Heart right ventricle (tissue), 16 donors: ENCODE measurements at regions not wholly inside any gene's neighbourhood (a gene's known extent, or its start where the extent isn't known, plus 50 kb on each side); places are given as distances from the start of the nearest gene placed in this dataset.

Experiments used
- ATAC-seq, 8 donors: fragments of 200-7000 bp; cut with Tn5 transposase; one replicate each; pipeline ENCODE4 v1.9.1; 2020; ENCODE audit warnings: mild to moderate bottlenecking in 8 of 8, moderate library complexity in 8 of 8, moderate number of reproducible peaks in 1 of 8
- DNase-seq, 2 donors: peaks; one replicate each; pipeline ENCODE4 v3.0.0-alpha.2; 2020
- H3K27ac ChIP-seq, 10 donors: fragments of 200-600 bp; sonication (generic) in 2 of 10; one replicate each; pipeline versions ENCODE4 v1.5.0 to v1.8.0; 2020 to 2022; ENCODE audit warnings: mild to moderate bottlenecking in 3 of 10
- H3K27me3 ChIP-seq, 7 donors: fragments of 200-600 bp; one replicate each; pipeline ENCODE4 v1.8.0; 2021 to 2022; ENCODE audit warnings: mild to moderate bottlenecking in 2 of 7
- H3K36me3 ChIP-seq, 9 donors: fragments of 200-600 bp; sonication (generic) in 1 of 9; one replicate each; pipeline versions ENCODE4 v1.5.0 to v1.8.0; 2020 to 2022; ENCODE audit warnings: mild to moderate bottlenecking in 2 of 9
- H3K4me1 ChIP-seq, 9 donors: fragments of 200-600 bp; sonication (generic) in 1 of 9; one replicate each; pipeline versions ENCODE4 v1.5.0 to v1.8.0; 2020 to 2022; ENCODE audit warnings: mild to moderate bottlenecking in 4 of 9
- H3K4me3 ChIP-seq, 10 donors: fragments of 200-600 bp; sonication (generic) in 2 of 10; one replicate each; pipeline versions ENCODE4 v1.5.0 to v1.8.0; 2020 to 2022; ENCODE audit warnings: mild to moderate bottlenecking in 7 of 10, moderate library complexity in 2 of 10
- H3K9me3 ChIP-seq, 11 donors: fragments of 200-600 bp in 10 of 11; sonication (generic) in 2 of 11; one replicate each; pipeline versions ENCODE4 v1.5.0 to v1.8.0; 2013 to 2022; ENCODE audit warnings: mild to moderate bottlenecking in 2 of 11, control low read depth in 1 of 11, moderate library complexity in 1 of 11
- WGBS, 2 donors: extraction: QIAGEN DNeasy Blood & Tissue Kit; methylation state at CpG; one replicate each; pipeline ENCODE4 v1.1.7; 2013; ENCODE audit warnings: inconsistent platforms in 1 of 2; 5-methylcytosine and 5-hydroxymethylcytosine counted together
- intact Hi-C, 10 donors: fragments of 100-400 bp; cut with DNase I; formaldehyde crosslinking; loops; one replicate each; pipeline versions ENCODE4 v1.11.1 to v1.14.2; 2022
- TF ChIP-seq, protein P1 (sequence below), 9 donors: fragments of 200-600 bp; sonication (generic) in 2 of 9; IDR thresholded peaks; one replicate each; pipeline versions ENCODE4 v1.5.0 to v1.8.0; 2021 to 2022; ENCODE audit warnings: antibody characterized with exemption in 9 of 9, mild to moderate bottlenecking in 5 of 9, moderate library complexity in 1 of 9
- donor health status: Arrhythmogenic right ventricular cardiomyopathy.
- donor health status: ischemic (EF 13 %, LVEDD 7.1; RV severe dilation, severe dysfunction).
- donor health status: healthy with polysubstance abuse.
- donor health status: DM: no; HTN: yes; CAD: no.
- donor health status: DM: no; HTN: no; CAD: no.
- donor health status: ischemic (EF 25% LVEDD 6.9; RV normal size, moderate dysfunction).
- donor health status: ischemic (EF 25% LVEDD 5.7; RV mildly dilated, moderate dysfunction).
- donor health status: healthy.
- donor health status: DM: yes; HTN: yes; CAD: no.
- donor health status: Ischemic cardiomyopathy.
- donor health status: ischemic (EF 35%, LVEDD 5.7; RV mildly dilated, moderate dysfunction).
- donor health status: nonischemic (EF 11% LVEDD 7.7; RV severe dilation, severe dysfunction).
- donor health status: DM: yes; HTN: yes; CAD: no.
- donor health status: PGD.
- donor health status: ischemic (EF 29% LVEDD 5.4; RV normal size, mild dysfunction).
- donor health status: nonischemic (EF 23%, LVEDD 6.1; RV moderate dilation, normal function).

DNA sequence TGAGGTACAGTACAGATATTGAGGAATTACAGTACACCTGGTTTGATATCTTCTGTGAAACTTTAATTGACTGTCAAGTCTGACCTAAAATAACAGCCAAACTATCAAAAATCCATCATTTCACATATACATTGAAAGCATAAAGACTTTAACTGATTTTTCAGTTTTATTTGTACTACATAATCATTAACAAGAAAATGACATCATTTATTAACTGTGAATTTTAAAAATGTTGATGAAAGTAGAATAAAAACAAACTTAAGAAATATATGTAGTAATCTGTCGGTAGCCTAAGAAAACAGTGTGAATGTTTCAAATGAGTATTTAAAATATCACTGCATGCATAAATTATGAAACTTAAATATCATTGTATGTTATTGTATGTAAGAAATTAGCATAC lies 836.7 kb upstream of the GHITM start:
- H3K27ac ChIP-seq = no peak overlapping the region
- TF ChIP-seq, protein P1, sequence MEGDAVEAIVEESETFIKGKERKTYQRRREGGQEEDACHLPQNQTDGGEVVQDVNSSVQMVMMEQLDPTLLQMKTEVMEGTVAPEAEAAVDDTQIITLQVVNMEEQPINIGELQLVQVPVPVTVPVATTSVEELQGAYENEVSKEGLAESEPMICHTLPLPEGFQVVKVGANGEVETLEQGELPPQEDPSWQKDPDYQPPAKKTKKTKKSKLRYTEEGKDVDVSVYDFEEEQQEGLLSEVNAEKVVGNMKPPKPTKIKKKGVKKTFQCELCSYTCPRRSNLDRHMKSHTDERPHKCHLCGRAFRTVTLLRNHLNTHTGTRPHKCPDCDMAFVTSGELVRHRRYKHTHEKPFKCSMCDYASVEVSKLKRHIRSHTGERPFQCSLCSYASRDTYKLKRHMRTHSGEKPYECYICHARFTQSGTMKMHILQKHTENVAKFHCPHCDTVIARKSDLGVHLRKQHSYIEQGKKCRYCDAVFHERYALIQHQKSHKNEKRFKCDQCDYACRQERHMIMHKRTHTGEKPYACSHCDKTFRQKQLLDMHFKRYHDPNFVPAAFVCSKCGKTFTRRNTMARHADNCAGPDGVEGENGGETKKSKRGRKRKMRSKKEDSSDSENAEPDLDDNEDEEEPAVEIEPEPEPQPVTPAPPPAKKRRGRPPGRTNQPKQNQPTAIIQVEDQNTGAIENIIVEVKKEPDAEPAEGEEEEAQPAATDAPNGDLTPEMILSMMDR (IDR thresholded peaks at IDR 0.05) = no peak
- no peaks in the 10 kb centered on the region for H3K27me3 ChIP-seq
- no peak overlapping the region for H3K4me3 ChIP-seq
- DNase-seq (no peak), ATAC-seq (no peak)
- intact Hi-C loops = no loop called here
- WGBS, 2 donors = 97 to 98% methylated on average over 1 of the region's 1 CpG
- H3K9me3 ChIP-seq = peaks cover 0 to 4% (median 0%) of the 10 kb centered on the region in 11 donors
- H3K36me3 ChIP-seq = no peaks in the 10 kb centered on the region
- no peaks in the 10 kb centered on the region for H3K4me1 ChIP-seq

DNA sequence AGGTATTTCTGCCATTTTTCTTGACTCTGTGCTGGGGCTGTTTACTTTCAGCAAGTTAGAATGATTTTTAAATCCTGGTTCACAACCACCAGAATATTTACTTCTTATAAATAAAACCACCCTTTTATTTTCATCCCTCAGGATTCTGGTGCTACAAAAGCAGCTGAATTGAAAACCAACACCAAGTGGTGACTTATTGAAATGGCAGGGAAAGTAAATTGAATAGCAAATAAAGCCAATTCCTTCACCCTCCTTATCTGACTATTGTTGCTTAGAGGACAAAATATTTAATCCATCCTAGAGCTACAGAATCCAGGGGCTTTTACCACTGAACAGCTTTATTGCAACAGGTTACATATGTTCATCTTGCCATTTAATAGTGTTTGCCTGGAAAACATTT lies 828.6 kb upstream of the GHITM start:
- ATAC-seq (no peak), DNase-seq (no peak)
- no peaks in the 10 kb centered on the region for H3K36me3 ChIP-seq
- H3K27ac ChIP-seq = no peak overlapping the region
- TF ChIP-seq, protein P1 (IDR thresholded peaks at IDR 0.05) = no peak
- intact Hi-C loops = no loop called here
- no peak overlapping the region for H3K4me3 ChIP-seq
- H3K27me3 ChIP-seq = no peaks in the 10 kb centered on the region
- peaks cover 0 to 5% (median 0%) of the 10 kb centered on the region in 11 donors for H3K9me3 ChIP-seq
- H3K4me1 ChIP-seq = no peaks in the 10 kb centered on the region

DNA sequence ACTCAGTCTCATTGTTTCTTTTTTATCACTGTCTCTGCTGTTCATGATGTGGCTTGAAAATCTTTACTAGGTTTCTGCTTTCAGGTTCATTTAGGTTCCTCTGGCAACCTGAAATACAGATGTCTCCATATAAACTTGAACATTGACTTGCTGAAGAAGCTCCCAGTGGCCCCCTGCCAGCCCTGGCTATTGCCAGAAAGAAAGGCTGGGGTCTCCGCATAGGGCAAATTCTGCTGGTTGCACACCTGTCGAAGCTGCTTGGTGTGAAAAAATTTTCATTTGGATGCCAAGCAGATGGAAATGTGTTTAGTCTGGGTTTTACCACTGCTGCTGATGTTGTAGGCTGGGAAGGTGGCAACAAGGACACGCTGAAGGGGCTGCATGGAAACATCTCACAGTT lies 826.7 kb upstream of the GHITM start:
- 84 to 90% methylated on average over 3 of the region's 3 CpGs for WGBS, 2 donors
- intact Hi-C loops = no loop called here
- Histone ChIP-seq H3K27ac (no peak overlapping the region), H3K36me3 (no peaks in the 10 kb centered on the region), H3K4me3 (no peak overlapping the region), H3K4me1 (no peaks in the 10 kb centered on the region), H3K27me3 (no peaks in the 10 kb centered on the region), H3K9me3 (peaks cover 0 to 12% (median 0%) of the 10 kb centered on the region in 11 donors)
- DNase-seq = no peak
- TF ChIP-seq, protein P1 (IDR thresholded peaks at IDR 0.05) = no peak
- ATAC-seq = no peak

DNA sequence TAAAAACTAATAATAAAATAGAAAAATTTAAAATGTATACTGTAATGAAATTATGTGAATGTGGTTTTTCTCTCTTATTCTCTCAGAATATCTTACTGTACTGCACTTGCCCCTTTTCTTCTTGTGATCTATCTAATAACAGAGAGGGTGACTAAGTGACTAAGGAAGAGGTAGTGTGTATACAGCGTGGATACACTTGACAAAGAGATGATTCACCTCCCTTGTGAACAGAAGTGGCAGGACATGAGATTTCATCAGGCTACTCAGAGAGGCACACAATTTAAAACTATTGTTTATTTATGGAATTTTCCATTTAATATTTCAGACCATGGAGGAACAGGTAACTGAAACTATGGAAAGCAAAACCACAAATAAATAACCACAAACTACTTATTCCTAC lies 806.6 kb upstream of the GHITM start:
- Histone ChIP-seq H3K4me3 (no peak overlapping the region), H3K36me3 (no peaks in the 10 kb centered on the region), H3K27ac (no peak overlapping the region), H3K4me1 (no peaks in the 10 kb centered on the region), H3K9me3 (peaks cover 0 to 22% (median 0%) of the 10 kb centered on the region in 11 donors), H3K27me3 (no peaks in the 10 kb centered on the region)
- DNase-seq (no peak), ATAC-seq (no peak)
- TF ChIP-seq, protein P1 (IDR thresholded peaks at IDR 0.05) = no peak
- WGBS, 2 donors = 82 to 95% methylated on average over 1 of the region's 1 CpG
- intact Hi-C loops = no loop called here

DNA sequence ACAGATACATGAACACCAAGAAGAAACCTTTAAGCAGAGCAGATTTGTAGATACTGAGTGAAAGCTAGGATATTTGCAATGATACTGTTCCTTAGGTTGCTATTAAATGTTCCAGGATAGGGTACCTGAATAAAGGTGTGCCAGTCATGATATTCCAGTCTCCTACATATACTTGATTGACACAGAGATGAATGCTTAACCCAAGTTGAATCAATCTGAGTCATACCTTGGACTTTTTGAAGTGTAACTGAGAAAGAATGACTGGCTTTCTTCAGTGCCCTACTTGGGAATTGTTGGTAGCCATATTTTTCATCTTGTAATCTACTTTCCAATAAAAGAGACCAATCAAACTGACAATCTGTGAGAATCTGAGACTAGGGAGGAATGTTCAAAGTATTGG lies 805.7 kb upstream of the GHITM start:
- H3K4me3 ChIP-seq = no peak overlapping the region
- H3K27me3 ChIP-seq = no peaks in the 10 kb centered on the region
- H3K4me1 ChIP-seq = no peaks in the 10 kb centered on the region
- ATAC-seq (no peak), DNase-seq (no peak)
- no peaks in the 10 kb centered on the region for H3K36me3 ChIP-seq
- TF ChIP-seq, protein P1 (IDR thresholded peaks at IDR 0.05) = no peak
- H3K9me3 ChIP-seq = peaks cover 0 to 27% (median 0%) of the 10 kb centered on the region in 11 donors
- no peak overlapping the region for H3K27ac ChIP-seq
- intact Hi-C loops = no loop called here
